Adrenal gland (tissue), 9 donors: ENCODE measurements at regions not wholly inside any gene's neighbourhood (a gene's known extent, or its start where the extent isn't known, plus 50 kb on each side); places are given as distances from the start of the nearest gene placed in this dataset.

ENCODE experiments used
- DNase-seq, 7 donors: peaks; one replicate each; pipeline ENCODE4 v3.0.0-alpha.2; 2019 to 2020
- H3K27ac ChIP-seq, 5 donors: fragments of 200-600 bp; sonication (generic) in 4 of 5; 1 replicate in 3 of 5; 2 replicates in 2 of 5; pipeline versions ENCODE4 v1.5.1 to v1.8.0; 2016 to 2020; ENCODE audit warnings: mild to moderate bottlenecking in 1 of 5
- H3K27me3 ChIP-seq: fragments of 200-600 bp; 2 replicates; pipeline ENCODE4 v1.8.0; 2021
- H3K36me3 ChIP-seq, 2 donors: fragments of 200-600 bp; replicated peaks in 1 of 2; 1 replicate in 1 of 2; 2 replicates in 1 of 2; pipeline versions ENCODE4 v1.5.1 to v1.8.0; 2018 to 2022
- H3K4me1 ChIP-seq, 2 donors: fragments of 200-600 bp; replicated peaks in 1 of 2; 1 replicate in 1 of 2; 2 replicates in 1 of 2; pipeline versions ENCODE4 v1.5.1 to v1.8.0; 2018 to 2021
- H3K4me3 ChIP-seq, 4 donors: fragments of 200-600 bp; sonication (generic) in 3 of 4; one replicate each; pipeline ENCODE4 v1.5.1; 2016 to 2018
- H3K9me3 ChIP-seq, 3 donors: fragments of 200-600 bp; sonication (generic) in 1 of 3; replicated peaks in 1 of 3; 1 replicate in 2 of 3; 2 replicates in 1 of 3; pipeline versions ENCODE4 v1.5.1 to v1.8.0; 2016 to 2021
- CTCF ChIP-seq, 6 experiments: fragments of 450-650 bp in 4 of 6; fragments of 200-600 bp in 2 of 6; sonication (generic) in 1 of 6; IDR thresholded peaks; 1 replicate in 5 of 6; 2 replicates in 1 of 6; pipeline versions ENCODE4 v1.5.1 to v1.8.0; 2016 to 2021; ENCODE audit warnings: antibody characterized with exemption in 6 of 6, mild to moderate bottlenecking in 2 of 6, moderate library complexity in 1 of 6
- POLR2A ChIP-seq, 2 donors: fragments of 450-650 bp; IDR thresholded peaks; one replicate each; pipeline ENCODE4 v1.6.1; 2017; ENCODE audit warnings: antibody characterized with exemption in 2 of 2, mild to moderate bottlenecking in 2 of 2, moderate library complexity in 1 of 2
- WGBS, 4 donors: extraction: QIAGEN DNeasy Blood & Tissue Kit in 2 of 4; methylation state at CpG; one replicate each; pipeline versions ENCODE4 v1.1.5 to v1.1.7; 2013 to 2017; 5-methylcytosine and 5-hydroxymethylcytosine counted together
- intact Hi-C, 2 donors: fragments of 100-400 bp; cut with DNase I; formaldehyde crosslinking; loops; one replicate each; pipeline versions ENCODE4 v1.14.1 to v1.15.0; 2022 to 2023
- donor health status: healthy with polysubstance abuse.
- donor health status: Bipolar disorder and iron deficiency.
- donor health status: DM: yes; HTN: yes; CAD: no.
- donor health status: DM: no; HTN: no; CAD: no.
- donor health status: DM: no; HTN: no; CAD: no.

- TF ChIP-seq POLR2A (IDR thresholded peaks at IDR 0.05) (no peak), CTCF (IDR thresholded peaks at IDR 0.05) (no peak)
- no peak for DNase-seq
- no peaks in the 10 kb centered on the region for H3K9me3 ChIP-seq
- H3K27me3 ChIP-seq = no peaks in the 10 kb centered on the region
- H3K27ac ChIP-seq = no peak overlapping the region
- intact Hi-C loops = no loop called here
- no peaks in the 10 kb centered on the region for H3K4me1 ChIP-seq
- H3K36me3 ChIP-seq = no peaks in the 10 kb centered on the region
- no peak overlapping the region for H3K4me3 ChIP-seq
Measured at GRCh38 chr7:42311195-42311594, 74.2 kb upstream of the GLI3 start.

- H3K4me1 ChIP-seq = no peaks in the 10 kb centered on the region
- no peaks in the 10 kb centered on the region for H3K9me3 ChIP-seq
- no peak for TF ChIP-seq CTCF (IDR thresholded peaks at IDR 0.05)
- TF ChIP-seq POLR2A (IDR thresholded peaks at IDR 0.05) = no peak
- H3K4me3 ChIP-seq = no peak overlapping the region
- no peaks in the 10 kb centered on the region for H3K36me3 ChIP-seq
- intact Hi-C loops = no loop called here
- no peak for DNase-seq
- H3K27me3 ChIP-seq = no peaks in the 10 kb centered on the region
- WGBS, 4 donors = 61 to 76% (median 72%) methylated on average over 8 of the region's 8 CpGs
- no peak overlapping the region for H3K27ac ChIP-seq
Measured at GRCh38 chr7:42292991-42293521, 56.0 kb upstream of the GLI3 start.

DNA sequence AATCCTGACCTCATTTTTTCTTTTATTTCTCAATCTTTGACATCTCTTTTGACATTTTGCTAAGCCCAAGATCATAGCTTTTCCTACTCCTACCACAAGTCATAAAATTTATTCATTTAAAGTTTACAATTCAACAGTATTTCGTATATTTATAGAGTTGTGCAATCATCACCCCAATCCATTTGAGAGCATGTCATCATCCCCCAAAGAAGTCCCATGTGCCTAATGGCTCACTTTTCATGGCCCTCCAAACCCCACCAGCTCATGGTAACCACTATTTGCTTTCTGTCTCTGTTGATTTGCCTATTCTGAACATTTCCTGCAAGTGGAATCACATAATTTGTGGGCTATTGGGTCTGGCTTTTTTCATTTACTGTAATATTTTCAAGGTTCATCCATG is 52.5 kb upstream of the GLI3 start:
- H3K27ac ChIP-seq = no peak overlapping the region
- no peaks in the 10 kb centered on the region for H3K36me3 ChIP-seq
- H3K27me3 ChIP-seq = no peaks in the 10 kb centered on the region
- no peak for TF ChIP-seq CTCF (IDR thresholded peaks at IDR 0.05)
- 74 to 86% (median 82%) methylated on average over 1 of the region's 1 CpG for WGBS, 4 donors
- H3K4me3 ChIP-seq = no peak overlapping the region
- intact Hi-C loops = no loop called here
- no peaks in the 10 kb centered on the region for H3K9me3 ChIP-seq
- no peak for DNase-seq
- no peaks in the 10 kb centered on the region for H3K4me1 ChIP-seq
